ENCODE measurements at regions not wholly inside any gene's neighbourhood (a gene's known extent, or its start where the extent isn't known, plus 50 kb on each side); places are given as distances from the start of the nearest gene placed in this dataset.

GRCh38 chr10:130370721-130371120 is 234.5 kb downstream of the GLRX3 start:
- DNase-seq = no peak

- DNase-seq = no peak
Measured at GRCh38 chr10:130371156-130371555, 235.0 kb downstream of the GLRX3 start.

GRCh38 chr10:130371666-130372065 is 235.5 kb downstream of the GLRX3 start:
- DNase-seq = no peak

- DNase-seq = no peak
Measured at GRCh38 chr10:130372222-130372621, 236.0 kb downstream of the GLRX3 start.

- no peak for DNase-seq
Measured at GRCh38 chr10:130372866-130373265, 236.7 kb downstream of the GLRX3 start.

GRCh38 chr10:130377986-130378540 is 241.9 kb downstream of the GLRX3 start:
- peak in 1 of 2 donors; percentile 2 for DNase-seq

- no peak for DNase-seq
Measured at GRCh38 chr10:130378556-130379400, 242.6 kb downstream of the GLRX3 start.

GRCh38 chr10:130380056-130380455 is 243.9 kb downstream of the GLRX3 start:
- DNase-seq = no peak

- DNase-seq = no peak
Measured at GRCh38 chr10:130382031-130382430, 245.8 kb downstream of the GLRX3 start.

- DNase-seq = no peak
Measured at GRCh38 chr10:130387936-130388580, 251.9 kb downstream of the GLRX3 start.

GRCh38 chr10:130388746-130389145 is 252.6 kb downstream of the GLRX3 start:
- no peak for DNase-seq

- DNase-seq = no peak
Measured at GRCh38 chr10:130389906-130390305, 253.7 kb downstream of the GLRX3 start.

- no peak for DNase-seq
Measured at GRCh38 chr10:130392031-130392430, 255.8 kb downstream of the GLRX3 start.

- no peak for DNase-seq
Measured at GRCh38 chr10:130393342-130393741, 257.2 kb downstream of the GLRX3 start.

GRCh38 chr10:130394832-130395231 is 258.6 kb downstream of the GLRX3 start:
- DNase-seq = no peak

GRCh38 chr10:130395248-130395936 is 259.2 kb downstream of the GLRX3 start:
- DNase-seq = no peak

- DNase-seq = no peak
Measured at GRCh38 chr10:130396044-130396443, 259.9 kb downstream of the GLRX3 start.

GRCh38 chr10:130398090-130398994 is 262.2 kb downstream of the GLRX3 start:
- DNase-seq = no peak

- DNase-seq = no peak
Measured at GRCh38 chr10:130399425-130399950, 263.3 kb downstream of the GLRX3 start.

- no peak for DNase-seq
Measured at GRCh38 chr10:130400890-130401289, 264.7 kb downstream of the GLRX3 start.
